GM12872 (cell line): ENCODE measurements at regions not wholly inside any gene's neighbourhood (a gene's known extent, or its start where the extent isn't known, plus 50 kb on each side); places are given as distances from the start of the nearest gene placed in this dataset.

Source experiments
- TF ChIP-seq, protein P1 (sequence below): IDR thresholded peaks from 3 replicates; pipeline ENCODE4 v1.5.1; 2011; ENCODE audit warnings: low read depth, mild to moderate bottlenecking, low read length, moderate library complexity; ENCODE audit not compliant: insufficient read depth

DNA sequence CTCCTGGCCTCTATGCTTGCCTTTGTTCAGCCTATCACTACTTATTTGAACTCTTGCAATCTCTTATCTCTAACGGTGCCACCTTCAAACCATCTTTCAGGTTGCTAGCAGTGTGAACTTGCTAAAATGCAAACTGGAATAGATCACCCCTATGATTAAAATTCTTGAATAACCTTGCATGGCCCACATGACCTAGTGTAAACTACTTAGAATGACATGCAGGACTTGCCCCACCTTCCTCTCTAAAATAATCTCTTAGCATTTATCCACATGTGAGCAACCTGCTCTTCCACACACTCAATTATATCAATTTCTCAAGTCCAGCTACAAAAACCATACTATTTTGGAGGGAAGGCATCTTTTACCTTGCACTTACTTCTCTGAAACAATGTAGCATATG, 137.6 kb downstream of the ETAA1 start:
- TF ChIP-seq, protein P1, sequence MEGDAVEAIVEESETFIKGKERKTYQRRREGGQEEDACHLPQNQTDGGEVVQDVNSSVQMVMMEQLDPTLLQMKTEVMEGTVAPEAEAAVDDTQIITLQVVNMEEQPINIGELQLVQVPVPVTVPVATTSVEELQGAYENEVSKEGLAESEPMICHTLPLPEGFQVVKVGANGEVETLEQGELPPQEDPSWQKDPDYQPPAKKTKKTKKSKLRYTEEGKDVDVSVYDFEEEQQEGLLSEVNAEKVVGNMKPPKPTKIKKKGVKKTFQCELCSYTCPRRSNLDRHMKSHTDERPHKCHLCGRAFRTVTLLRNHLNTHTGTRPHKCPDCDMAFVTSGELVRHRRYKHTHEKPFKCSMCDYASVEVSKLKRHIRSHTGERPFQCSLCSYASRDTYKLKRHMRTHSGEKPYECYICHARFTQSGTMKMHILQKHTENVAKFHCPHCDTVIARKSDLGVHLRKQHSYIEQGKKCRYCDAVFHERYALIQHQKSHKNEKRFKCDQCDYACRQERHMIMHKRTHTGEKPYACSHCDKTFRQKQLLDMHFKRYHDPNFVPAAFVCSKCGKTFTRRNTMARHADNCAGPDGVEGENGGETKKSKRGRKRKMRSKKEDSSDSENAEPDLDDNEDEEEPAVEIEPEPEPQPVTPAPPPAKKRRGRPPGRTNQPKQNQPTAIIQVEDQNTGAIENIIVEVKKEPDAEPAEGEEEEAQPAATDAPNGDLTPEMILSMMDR: no peak

DNA sequence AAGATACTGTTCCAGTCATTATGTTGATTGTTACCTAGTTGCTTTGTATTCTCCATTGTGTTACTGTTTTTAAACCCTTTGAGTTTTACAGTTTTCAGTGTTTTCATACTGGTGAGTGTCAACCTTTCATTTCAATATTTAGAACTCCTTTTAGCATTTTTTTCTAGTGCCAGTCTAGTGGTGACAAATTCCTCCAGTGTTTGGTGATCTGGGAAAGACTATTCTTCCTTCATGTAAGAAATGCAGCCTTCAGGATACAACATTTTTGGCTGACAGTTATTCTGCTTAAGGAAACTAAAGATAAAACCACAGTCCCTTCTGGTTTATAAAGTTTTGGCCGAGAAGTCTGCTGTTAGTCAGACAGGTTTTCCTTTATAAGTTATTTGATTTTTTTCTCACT, 143.8 kb downstream of the ETAA1 start:
- TF ChIP-seq, protein P1: no peak

DNA sequence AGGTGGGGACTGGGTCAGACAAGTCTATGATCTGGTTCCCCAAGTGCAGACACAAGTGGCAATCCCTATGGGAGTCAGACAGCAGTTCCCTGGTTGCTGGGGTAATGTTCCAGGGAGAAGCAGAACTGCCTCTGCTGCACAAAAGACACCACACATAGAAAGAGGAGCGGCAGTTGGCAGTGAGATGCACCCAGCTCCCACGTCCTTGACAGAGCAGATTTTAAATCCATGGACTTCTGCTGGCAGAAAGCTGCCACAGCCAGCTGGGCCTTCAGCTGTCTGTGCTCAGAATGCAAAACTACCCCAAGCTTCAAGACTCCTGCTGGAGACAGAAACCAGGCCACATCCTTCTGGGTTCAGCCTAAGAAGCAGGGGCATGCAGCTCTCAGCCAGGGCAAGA, 147.2 kb downstream of the ETAA1 start:
- TF ChIP-seq, protein P1: no peak

DNA sequence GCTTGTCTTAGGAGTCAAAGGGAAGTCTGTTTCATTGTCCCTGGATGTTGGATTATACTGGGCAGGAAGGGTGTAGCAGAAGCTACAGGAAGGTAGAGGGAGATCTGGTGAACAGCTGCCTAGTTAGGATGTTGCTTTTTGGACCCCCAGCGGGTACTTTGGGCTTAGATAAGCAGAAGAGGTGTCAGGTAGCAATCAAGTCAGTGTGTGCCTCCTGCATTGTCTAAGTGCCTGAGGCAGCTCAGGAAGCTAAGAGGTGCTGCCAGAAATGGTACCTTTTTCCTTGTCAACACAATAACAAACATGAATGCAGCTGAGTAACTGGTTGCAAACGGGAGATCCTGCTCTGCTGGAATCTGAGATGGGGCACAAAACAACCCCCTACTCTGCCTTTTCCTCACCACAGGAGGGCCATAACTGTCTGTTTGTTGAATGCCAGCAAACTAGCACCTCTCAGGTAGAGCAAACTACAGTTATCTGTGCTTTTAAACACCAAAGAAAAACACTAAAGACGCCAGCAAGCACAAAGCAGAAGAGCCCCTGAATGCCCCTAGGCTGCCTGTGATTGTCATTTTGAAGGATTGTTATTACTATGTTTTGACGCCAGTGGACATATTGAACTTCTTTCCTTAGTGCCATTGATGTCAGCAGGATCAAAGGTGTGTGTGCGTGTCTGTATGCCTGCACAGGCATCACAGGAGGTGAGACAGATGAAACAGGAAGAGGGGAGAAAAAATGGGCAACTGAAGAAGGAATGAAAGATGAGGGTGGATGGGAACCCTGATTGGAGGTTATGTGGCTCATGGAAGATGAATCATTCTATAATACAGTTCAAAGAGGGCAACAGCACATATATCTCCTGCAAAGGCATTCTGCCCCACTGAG, 151.4 kb downstream of the ETAA1 start:
- TF ChIP-seq, protein P1: no peak

DNA sequence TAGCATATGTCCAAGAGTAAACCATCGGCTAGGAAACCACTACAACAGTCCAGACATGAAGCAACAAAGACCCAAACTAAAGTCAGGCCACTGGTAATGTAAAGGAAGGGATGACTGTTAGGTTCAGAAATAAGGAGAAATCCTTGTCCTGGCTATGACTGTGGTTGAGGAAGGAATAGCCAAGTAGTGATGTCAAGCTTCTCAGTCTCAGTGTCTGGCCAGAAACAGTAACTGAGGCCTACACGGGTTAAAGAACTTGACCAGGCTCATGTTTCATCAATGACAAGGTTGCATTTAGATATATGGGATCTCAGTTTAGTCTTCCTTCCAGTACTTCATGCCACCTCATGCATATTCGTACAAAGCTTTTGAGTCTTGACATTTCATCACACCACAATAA, 162.0 kb downstream of the ETAA1 start:
- TF ChIP-seq, protein P1: no peak

DNA sequence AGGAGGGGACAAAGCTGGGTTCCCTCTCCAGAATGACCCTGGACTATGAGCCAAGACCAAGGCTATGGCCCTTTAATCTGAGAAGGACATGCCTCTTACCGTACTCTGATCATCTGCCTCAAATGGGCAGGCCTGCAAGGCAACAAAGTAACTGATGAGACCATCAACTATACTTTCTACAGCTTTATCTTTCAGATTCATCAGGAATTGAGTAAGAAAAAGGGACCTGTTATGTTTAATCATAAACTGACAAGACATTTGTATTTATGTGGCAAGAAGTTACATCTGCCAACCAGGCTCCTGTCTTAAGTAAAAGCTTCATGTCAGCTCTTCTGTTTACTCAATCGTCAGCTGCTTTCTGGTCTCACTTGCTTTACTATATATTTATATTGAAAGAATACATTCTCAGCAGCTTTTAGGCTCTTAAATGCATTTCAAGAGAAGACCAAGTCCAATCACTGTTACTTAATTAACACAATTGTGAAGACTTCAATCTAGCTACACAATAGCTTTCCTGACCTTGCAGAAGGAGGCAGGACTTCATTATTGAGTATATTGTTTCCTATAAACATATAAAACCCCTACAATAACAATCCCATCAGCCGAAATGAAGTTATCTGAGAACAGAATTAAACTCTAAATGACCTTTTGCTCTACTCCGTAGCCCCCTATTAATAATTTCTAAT, 163.8 kb downstream of the ETAA1 start:
- TF ChIP-seq, protein P1: no peak

DNA sequence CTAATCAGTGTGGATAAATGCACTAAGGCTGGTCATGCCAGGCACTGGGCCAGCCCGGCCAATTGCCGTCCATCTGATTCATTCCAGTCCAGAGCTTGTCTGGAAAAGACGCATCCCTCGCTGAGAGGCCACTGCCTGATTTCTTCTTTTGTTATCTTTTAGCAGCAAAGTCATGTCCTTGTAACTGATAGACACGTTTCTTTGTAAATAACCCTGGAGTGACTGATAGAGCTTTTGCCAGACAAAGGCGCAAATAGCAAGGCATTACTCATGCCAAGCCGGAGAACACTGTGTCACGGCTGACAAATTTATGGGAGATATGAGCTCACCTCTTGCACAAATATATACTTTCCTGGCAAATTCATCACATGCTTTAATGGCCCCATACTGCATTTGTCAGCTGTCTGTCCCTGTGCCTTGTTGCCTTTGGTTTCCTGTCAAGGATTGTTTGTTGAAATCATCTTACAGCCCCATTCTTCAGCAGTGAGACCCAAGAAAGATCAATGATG, 164.4 kb downstream of the ETAA1 start:
- TF ChIP-seq, protein P1: no peak
